GM12878 (cell line): ENCODE measurements at regions not wholly inside any gene's neighbourhood (a gene's known extent, or its start where the extent isn't known, plus 50 kb on each side); places are given as distances from the start of the nearest gene placed in this dataset.
"Not testable (repeated sequence)": the region's sequence is repeated elsewhere in the genome, so short reads cannot be mapped to it uniquely, and the experiment has no call there.

Experiments
- ATAC-seq: fragments of 200-7000 bp; cut with Tn5 transposase; 3 replicates; pipeline ENCODE4 v1.9.1; 2020; ENCODE audit warnings: mild to moderate bottlenecking, moderate library complexity
- BruUV-seq: library from RNA; stranded (reverse); fragments of 400-500 nt; replicated peaks from 2 replicates; lab custom pipeline; 2021; lab: Mats Ljungman, UMichigan
- CTCF ChIA-PET: fragments of 300-600 bp; sonication (Branson Sonifier 250); formaldehyde crosslinking; extraction: SDS; loops from one replicate; lab custom pipeline; 2021; ENCODE audit warnings: inconsistent platforms; lab: Yijun Ruan, JAX
- POLR2A ChIA-PET: fragments of 350-600 bp; formaldehyde crosslinking; extraction: SDS; loops from one replicate; lab custom pipeline; 2021; ENCODE audit warnings: inconsistent platforms; lab: Charles Lee
- RAD21 ChIA-PET: fragments of 300-600 bp; sonication (Branson Sonifier 250); formaldehyde crosslinking; loops from one replicate; lab custom pipeline; 2023; ENCODE audit warnings: antibody characterized with exemption; ENCODE audit not compliant: unreplicated experiment; lab: Charles Lee
- SMC1A ChIA-PET: fragments of 300-600 bp; sonication (Branson Sonifier 250); formaldehyde crosslinking; loops from one replicate; lab custom pipeline; 2023; ENCODE audit not compliant: unreplicated experiment, uncharacterized antibody; lab: Charles Lee
- DNase-seq: peaks from one replicate; pipeline ENCODE4 v3.0.0-alpha.2; 2011; ENCODE audit warnings: low read depth, low spot score
- FAIRE-seq: peaks from 3 replicates; lab custom pipeline; 2011; peaks lifted over from hg19 to GRCh38; lab: Jason Lieb, UNC
- H2AFZ ChIP-seq: 2 replicates; pipeline ENCODE4 v1.6.0; 2011; ENCODE audit warnings: low read depth, low read length, control low read depth; ENCODE audit not compliant: control insufficient read depth
- H3K27ac ChIP-seq: 2 replicates; pipeline ENCODE4 v1.5.1; 2011; ENCODE audit warnings: control low read depth; ENCODE audit not compliant: control insufficient read depth, insufficient read depth
- H3K27me3 ChIP-seq, 2 experiments: replicated peaks in 1 of 2; 2 replicates each; pipeline versions ENCODE4 v1.6.0 to v1.6.1; 2011; ENCODE audit warnings: low read length in 1 of 2; ENCODE audit not compliant: control insufficient read depth in 2 of 2, insufficient read depth in 2 of 2
- H3K36me3 ChIP-seq, 2 experiments: 2 replicates each; pipeline ENCODE4 v1.5.1; 2011; ENCODE audit warnings: low read length in 1 of 2; ENCODE audit not compliant: control insufficient read depth in 2 of 2, insufficient read depth in 2 of 2
- H3K4me1 ChIP-seq: 2 replicates; pipeline ENCODE4 v1.6.1; 2011; ENCODE audit warnings: mild to moderate bottlenecking, low read length, moderate library complexity, mixed read lengths; ENCODE audit not compliant: control insufficient read depth, insufficient read depth
- H3K4me2 ChIP-seq: 2 replicates; pipeline ENCODE4 v1.6.0; 2011; ENCODE audit warnings: control low read depth; ENCODE audit not compliant: control insufficient read depth, insufficient read depth
- H3K4me3 ChIP-seq: fragments of 200-600 bp; sonication (generic); 2 replicates; pipeline ENCODE4 v1.5.1; 2016
- H3K79me2 ChIP-seq: 2 replicates; pipeline ENCODE4 v1.6.0; 2011; ENCODE audit warnings: low read length; ENCODE audit not compliant: control insufficient read depth, insufficient read depth
- H3K9ac ChIP-seq: 2 replicates; pipeline ENCODE4 v1.8.0; 2011; ENCODE audit warnings: low read length, control low read depth, mixed read lengths; ENCODE audit not compliant: control insufficient read depth, insufficient read depth
- H3K9me3 ChIP-seq: replicated peaks from 3 replicates; pipeline ENCODE4 v1.5.1; 2011; ENCODE audit warnings: mild to moderate bottlenecking, low read length; ENCODE audit not compliant: control insufficient read depth, insufficient read depth
- H4K20me1 ChIP-seq: 2 replicates; pipeline ENCODE4 v1.6.0; 2011; ENCODE audit not compliant: control insufficient read depth, insufficient read depth
- CHD4 ChIP-seq: fragments of 200-600 bp; sonication (generic); IDR thresholded peaks from 2 replicates; pipeline ENCODE4 v1.6.1; 2016; ENCODE audit warnings: mild to moderate bottlenecking
- DPF2 ChIP-seq: fragments of 450-650 bp; IDR thresholded peaks from 2 replicates; pipeline ENCODE4 v1.6.1; 2017; ENCODE audit warnings: mild to moderate bottlenecking
- E2F4 ChIP-seq: IDR thresholded peaks from 2 replicates; pipeline ENCODE4 v1.6.1; 2012; ENCODE audit warnings: low read depth, low read length, improper control_type of control experiment
- IRF3 ChIP-seq: fragments of 450-650 bp; IDR thresholded peaks from 2 replicates; pipeline ENCODE4 v1.6.1; 2014; ENCODE audit warnings: mild to moderate bottlenecking
- MYB ChIP-seq: fragments of 150-350 bp; IDR thresholded peaks from 2 replicates; pipeline ENCODE4 v1.6.1; 2014; ENCODE audit warnings: mild to moderate bottlenecking, low read depth, low read length, borderline replicate concordance
- NFXL1 ChIP-seq: fragments of 450-650 bp; IDR thresholded peaks from 2 replicates; pipeline ENCODE4 v1.6.1; 2017; ENCODE audit warnings: antibody characterized with exemption, mild to moderate bottlenecking, borderline replicate concordance
- SUZ12 ChIP-seq: fragments of 200-600 bp; sonication (generic); IDR thresholded peaks from one replicate; pipeline ENCODE4 v1.6.1; 2018; ENCODE audit warnings: antibody characterized with exemption, mild to moderate bottlenecking; ENCODE audit not compliant: unreplicated experiment
- WGBS: methylation state at CpG from one replicate; pipeline ENCODE4 v1.1.6; 2016; ENCODE audit warnings: low lambda C conversion rate; ENCODE audit not compliant: insufficient replicate concordance, insufficient coverage; ENCODE audit errors: missing lambda C conversion rate; 5-methylcytosine and 5-hydroxymethylcytosine counted together
- in situ Hi-C: fragments of 300-500 bp; cut with MboI; formaldehyde crosslinking; loops from 9 replicates; pipeline ENCODE4 v1.14.3; 2018; ENCODE audit warnings: mixed read lengths
- intact Hi-C: fragments of 100-400 bp; cut with micrococcal nuclease; formaldehyde crosslinking; loops from one replicate; pipeline ENCODE4 v1.14.2; 2022; ENCODE audit not compliant: unreplicated experiment

DNA sequence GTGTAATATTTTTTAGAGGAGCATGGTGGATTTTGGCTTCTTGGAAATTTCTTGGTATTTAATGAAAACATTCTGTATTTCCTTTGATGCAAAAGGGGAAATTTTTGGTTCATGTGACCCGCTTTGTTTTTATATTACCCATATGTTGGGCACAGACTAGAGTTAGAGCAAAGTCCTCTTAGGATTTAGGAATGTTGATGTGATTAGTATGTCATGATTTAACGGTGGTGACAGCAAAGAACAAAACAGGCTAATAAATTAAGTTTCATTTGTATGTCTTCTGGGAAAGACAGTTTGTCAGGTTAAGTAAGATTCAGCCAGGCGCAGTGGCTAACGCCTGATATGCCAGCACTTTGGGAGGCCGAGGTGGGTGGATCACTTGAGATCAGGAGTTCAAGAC lies 304.6 kb downstream of the REEP3 start:
- Histone ChIP-seq H3K79me2 (no peaks in the 10 kb centered on the region), H3K36me3 (no peaks in the 10 kb centered on the region), H3K27ac (no peak overlapping the region), H3K4me2 (no peak overlapping the region), H2AFZ (no peak overlapping the region), H3K9ac (no peak overlapping the region), H3K4me3 (no peak overlapping the region), H3K4me1 (no peaks in the 10 kb centered on the region), H3K9me3 (no peaks in the 10 kb centered on the region), H4K20me1 (no peaks in the 10 kb centered on the region), H3K27me3 (peaks cover 0 to 2% of the 10 kb centered on the region in 2 experiments; a peak in 1 of 4 replicates)
- TF ChIP-seq SUZ12 (no peak), MYB (no peak), CHD4 (no peak), NFXL1 (no peak), E2F4 (no peak), DPF2 (no peak), IRF3 (no peak)
- WGBS, result 34% methylated on average over 5 of the region's 5 CpGs
- FAIRE-seq (no peak), DNase-seq (no peak), ATAC-seq (no peak)
- ChIA-PET CTCF (no interaction called here), RAD21 (no interaction called here), SMC1A (no interaction called here), POLR2A (no interaction called here)
- in situ Hi-C loops (no loop called here), intact Hi-C loops (no loop called here)
- BruUV-seq, result no TSS peak

- in situ Hi-C loops, H3K27ac ChIP-seq, H3K4me2 ChIP-seq, H3K4me1 ChIP-seq, H4K20me1 ChIP-seq, SMC1A ChIA-PET, H3K27me3 ChIP-seq, FAIRE-seq, BruUV-seq, H3K9me3 ChIP-seq, H3K9ac ChIP-seq, DNase-seq, intact Hi-C loops, POLR2A ChIA-PET, H3K79me2 ChIP-seq, H3K4me3 ChIP-seq, RAD21 ChIA-PET, H2AFZ ChIP-seq, H3K36me3 ChIP-seq, ATAC-seq: not testable (repeated sequence)
- WGBS, result 15% methylated on average over 3 of the region's 3 CpGs
- CTCF ChIA-PET, result interaction anchor here (0.6 kb wide), 1 partner anchor 657 kb away, joined by 3 read pairs; no protein-coding TSS in a partner anchor
These were observed 305.8 kb downstream of the REEP3 start for GRCh38 chr10:63827018-63827417.
